ENCODE measurements at regions not wholly inside any gene's neighbourhood (a gene's known extent, or its start where the extent isn't known, plus 50 kb on each side); places are given as distances from the start of the nearest gene placed in this dataset.
"Not testable (repeated sequence)": the region's sequence is repeated elsewhere in the genome, so short reads cannot be mapped to it uniquely, and the experiment has no call there.

DNA sequence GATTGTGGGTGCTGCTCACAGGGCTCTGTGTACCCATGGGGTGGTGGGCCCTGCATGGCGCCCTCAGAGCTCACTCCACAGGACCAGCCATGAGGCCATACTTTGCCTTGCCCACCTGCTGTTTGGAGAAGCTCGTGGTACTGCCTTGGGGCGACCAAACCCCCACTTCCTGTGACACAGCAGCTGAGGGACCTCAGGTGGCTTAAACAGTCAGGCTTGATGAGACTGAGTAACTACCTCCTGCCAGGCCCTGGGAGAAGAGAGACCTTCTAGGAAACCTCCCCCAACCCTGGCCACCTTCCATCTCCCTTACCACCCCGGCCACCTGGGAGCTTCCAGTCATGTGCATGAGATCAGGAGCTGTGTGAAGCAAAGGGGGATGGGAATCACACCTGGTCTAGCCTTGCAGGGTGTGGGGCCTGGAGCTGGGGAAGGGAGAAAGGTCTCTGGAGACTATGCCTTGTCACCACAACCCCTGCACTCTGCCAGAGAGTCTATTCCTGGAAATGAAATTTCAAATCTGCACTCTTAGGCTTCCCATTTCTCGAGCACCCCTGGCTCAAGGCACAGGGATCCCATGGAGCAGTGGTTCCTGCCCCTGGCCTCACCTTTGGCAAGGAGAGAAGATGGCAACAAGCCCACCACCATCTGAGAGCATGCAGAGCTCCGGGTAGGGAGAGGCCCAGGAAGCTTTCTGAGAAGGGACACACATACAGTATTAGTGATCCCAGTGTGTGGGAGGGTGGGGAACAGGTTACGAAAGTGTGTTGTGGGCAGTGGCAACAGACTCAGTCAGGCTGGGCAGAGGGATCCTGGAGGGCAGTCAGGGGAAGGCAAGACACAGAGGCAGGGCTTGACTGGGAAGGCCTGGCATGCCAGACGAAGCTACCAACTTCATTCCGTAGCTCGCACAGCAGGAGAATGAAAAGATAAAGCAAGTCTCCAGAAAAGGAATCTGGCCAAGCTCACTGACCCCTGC, 125.0 kb downstream of the URI1 start:
- DNase-seq: no peak

- not testable (repeated sequence) for DNase-seq
Measured at GRCh38 chr19:30067956-30068506, 126.0 kb downstream of the URI1 start.

- DNase-seq: no peak
Measured at GRCh38 chr19:30068528-30069395, 126.7 kb downstream of the URI1 start.

- no peak for DNase-seq
Measured at GRCh38 chr19:30069535-30070197, 127.6 kb downstream of the URI1 start.

DNA sequence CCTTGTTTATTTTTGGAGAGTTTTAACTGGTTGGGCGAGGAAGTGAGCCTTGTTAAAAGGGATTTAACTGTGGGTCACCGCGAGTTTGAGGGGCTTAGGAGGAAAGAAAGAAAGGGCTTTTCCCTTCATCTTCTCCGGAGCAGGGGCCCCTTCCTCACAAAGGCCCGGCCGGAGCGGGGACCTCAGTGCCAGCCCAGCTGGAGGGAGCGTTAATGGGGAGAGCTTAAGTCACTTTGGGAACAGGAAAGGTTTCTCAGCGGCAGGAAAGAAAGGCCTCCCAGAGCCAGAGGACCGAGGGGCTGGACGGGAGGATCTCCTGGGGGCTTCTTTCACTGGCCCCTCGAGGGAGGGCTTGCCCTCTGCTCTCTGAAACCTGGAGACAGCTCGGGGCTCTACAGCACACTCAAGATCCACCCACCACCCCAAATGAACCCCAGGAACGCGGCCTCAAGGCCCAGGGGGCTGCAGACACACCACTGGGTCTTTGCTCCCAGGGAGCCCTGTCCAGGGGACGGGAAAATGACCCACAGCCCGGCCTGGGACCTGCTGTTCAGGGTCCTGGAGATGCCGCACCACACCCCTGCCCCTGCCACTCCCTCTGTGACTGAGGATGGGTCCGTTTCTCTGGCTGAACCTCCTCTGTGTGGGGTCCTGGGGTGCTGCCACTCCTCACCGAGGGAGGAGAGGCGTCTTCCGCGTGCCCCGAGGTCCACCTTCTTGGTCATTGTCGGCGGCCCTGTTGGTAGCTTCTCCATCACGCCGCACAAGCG, 128.3 kb downstream of the URI1 start:
- no peak for DNase-seq

DNA sequence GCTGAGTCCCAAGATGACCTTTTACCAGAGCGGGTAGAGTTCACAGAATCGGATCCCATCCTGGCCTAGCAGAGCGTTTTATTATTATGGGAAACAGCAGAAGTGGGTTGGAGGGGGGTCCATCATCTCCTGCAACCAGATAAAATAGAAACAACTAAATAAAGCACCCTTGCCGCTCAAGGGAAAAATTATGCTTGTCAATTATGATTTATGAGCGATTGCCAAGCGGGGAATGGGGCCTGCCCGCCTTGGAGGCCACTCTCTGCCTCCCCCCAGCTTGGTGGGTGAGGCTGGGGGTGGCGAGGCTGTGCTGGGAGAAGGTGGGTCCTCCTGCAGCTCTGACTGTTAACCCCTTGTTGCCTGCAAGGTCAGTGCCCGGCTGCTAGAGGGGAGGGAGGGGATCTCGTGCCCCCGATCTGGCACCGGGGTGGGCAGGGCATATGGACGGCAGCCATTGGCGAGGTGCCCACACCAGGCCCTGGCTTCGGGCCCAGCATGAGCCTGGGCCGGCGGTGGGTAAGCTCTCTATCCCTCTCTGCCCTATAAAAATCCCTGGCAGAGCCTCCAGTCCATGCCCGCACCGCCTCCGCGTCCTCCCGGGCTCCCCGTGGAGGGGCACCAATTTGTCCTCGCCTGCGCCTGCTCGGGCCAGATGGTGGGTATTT, 129.1 kb downstream of the URI1 start:
- no peak for DNase-seq

DNA sequence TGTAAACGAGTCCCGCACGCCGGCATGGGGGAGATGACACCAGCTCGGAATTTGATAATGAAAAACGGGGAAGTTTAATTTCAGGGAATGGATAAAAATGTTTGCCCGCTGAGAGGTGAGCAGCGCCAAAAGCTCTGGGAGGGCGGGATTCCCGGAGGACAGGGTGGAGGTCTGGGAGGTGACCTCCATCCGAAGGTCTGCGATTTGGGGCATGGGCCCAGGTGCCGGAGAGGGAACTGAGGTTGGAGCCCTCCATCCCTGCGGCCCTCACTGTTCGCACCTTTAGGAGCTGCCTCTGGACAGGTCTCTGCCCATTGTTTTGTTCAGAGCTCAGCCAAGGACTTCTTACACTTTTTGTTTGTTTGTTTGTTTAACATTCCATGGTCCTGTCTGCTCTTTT, 129.8 kb downstream of the URI1 start:
- no peak for DNase-seq

DNA sequence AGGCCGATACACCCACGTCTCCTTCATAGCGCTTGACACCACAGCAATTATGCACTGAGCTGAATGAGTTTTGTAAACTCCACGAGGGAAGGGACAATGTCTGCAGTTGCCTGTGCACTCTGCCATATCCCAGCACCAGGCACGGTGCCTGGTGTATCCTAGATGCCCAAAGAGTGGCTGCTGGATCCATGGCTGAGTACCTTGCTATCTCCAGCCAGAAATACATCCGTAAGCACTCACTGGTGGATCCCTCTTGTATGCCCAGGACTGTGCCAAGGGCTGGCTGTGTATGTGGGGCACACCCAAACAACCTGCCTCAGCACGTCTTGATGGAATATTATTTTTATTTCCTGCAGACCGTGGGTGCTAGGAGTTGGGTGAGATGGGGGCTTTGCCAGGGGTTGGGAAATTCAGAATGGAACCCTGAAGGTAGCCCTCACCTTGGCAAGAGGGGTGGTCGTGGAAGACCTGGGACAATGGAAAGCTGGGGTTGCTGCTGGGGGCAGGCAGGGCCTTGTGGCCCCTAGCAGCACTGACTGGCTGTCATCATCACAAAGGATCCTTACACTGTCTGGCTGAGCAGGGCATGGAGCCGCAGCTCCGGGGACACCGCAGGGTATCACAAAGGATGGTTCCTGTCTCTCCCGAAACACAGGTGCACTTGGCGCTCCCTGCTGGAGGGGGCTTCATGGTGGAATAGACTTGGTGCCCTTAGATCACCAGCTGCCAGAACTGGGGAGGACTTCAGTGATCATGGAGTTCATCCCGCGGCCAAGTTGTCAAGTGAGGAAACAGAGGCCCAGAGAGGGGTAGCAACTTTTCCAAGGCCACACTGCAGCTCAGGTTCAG, 131.3 kb downstream of the URI1 start:
- no peak for DNase-seq

- no peak for DNase-seq
Measured at GRCh38 chr19:30074096-30074495, 132.1 kb downstream of the URI1 start.

DNA sequence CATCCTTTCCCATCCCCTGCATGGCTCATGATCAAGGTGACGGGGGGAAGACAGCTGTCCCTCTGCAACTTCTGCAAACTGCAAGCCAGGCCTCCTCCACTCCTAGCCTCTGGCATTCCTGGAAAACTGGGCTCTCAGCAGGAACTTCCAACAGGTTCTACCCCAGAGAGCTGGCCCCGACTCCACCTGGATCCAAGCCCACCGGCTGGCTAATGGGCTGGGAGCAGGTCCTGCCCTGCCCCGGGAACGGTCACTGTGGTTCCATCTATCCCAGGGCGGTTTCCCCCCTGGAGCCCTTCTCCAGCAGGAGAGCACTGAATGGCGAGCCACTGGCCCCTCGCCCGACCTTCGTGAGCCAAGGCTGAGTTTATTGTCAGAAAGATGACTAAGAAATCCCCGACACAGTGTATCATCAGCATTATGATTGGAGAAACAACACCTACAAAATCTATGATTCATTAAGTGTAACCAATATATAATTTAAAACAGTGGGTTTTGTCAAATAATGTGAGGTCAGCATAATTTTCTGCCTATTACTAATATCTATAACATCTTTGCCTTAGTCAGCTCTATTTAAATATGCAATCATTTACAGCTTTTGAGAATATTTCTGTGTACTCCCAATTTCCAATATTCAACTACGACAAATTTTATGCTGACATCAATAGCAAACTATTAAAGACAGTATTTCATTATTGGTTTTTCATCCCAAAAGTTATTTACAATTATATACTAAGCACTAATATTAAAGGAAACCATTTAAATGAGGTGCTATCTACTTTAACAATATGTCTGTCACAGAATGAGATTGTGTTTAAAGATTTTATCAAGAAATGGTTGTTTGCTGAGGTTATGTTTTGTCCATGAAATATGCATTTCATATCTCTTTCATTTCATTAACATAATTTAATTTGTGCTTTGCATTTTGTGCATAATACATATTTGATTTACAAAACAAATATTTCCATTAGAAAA, 133.0 kb downstream of the URI1 start:
- no peak for DNase-seq

- no peak for DNase-seq
Measured at GRCh38 chr19:30076101-30076551, 134.1 kb downstream of the URI1 start.

GRCh38 chr19:30076751-30077670, 135.0 kb downstream of the URI1 start:
- no peak for DNase-seq

GRCh38 chr19:30077851-30078355, 135.9 kb downstream of the URI1 start:
- DNase-seq: no peak

- no peak for DNase-seq
Measured at GRCh38 chr19:30078381-30078910, 136.4 kb downstream of the URI1 start.

GRCh38 chr19:30079200-30079599, 137.2 kb downstream of the URI1 start:
- DNase-seq: no peak

DNA sequence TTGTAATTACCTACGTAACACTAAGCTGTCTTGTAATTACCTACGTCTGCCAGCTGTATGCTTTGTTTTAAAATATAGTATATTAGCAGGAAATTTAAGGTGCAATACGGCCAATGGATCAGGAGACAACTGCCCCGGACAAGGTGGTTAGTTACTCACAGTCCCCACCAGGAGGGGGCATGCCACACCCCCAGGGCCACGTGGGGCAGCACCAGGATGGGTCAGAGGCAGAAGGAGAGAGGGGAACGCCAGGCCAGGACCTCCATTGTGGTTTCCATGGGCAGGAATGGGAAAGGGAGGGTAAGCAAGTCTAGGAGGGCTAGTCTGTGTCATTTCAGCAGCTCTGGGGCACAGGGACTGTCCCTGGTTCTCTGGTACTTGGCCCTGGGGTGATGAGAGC, 140.1 kb downstream of the URI1 start:
- no peak for DNase-seq

DNA sequence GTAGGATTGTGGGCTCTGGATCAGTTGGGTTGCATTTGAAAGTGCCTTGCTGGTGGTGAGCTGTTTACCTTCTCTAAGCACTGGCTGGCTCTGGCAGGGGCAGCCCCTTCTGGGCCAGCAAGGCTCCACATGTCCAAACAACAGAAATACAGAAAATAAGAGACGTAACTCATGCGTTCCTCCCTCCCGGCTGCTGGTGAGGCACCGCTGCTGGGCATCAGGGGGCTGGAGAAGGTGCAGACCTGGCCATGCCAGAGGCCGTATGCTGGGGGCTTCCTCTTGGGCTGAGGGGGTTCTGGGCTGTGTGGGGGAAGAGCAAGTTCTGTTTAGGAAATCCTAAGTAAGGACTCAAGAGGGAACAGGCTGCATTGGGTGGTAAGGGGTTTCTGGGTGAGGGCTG, 140.6 kb downstream of the URI1 start:
- no peak for DNase-seq
